HG03060 (cell line): ENCODE measurements at regions not wholly inside any gene's neighbourhood (a gene's known extent, or its start where the extent isn't known, plus 50 kb on each side); places are given as distances from the start of the nearest gene placed in this dataset.
"Not testable (repeated sequence)": the region's sequence is repeated elsewhere in the genome, so short reads cannot be mapped to it uniquely, and the experiment has no call there.

Experiments used
- ATAC-seq: cut with Tn5 transposase; IDR thresholded peaks from one replicate; pipeline ENCODE4 v1.9.1; 2021; ENCODE audit warnings: low read depth, moderate number of reproducible peaks; ENCODE audit not compliant: unreplicated experiment

- ATAC-seq = no peak
Observed at GRCh38 chr1:93774707-93775106, 93.1 kb upstream of the BCAR3 start.

DNA sequence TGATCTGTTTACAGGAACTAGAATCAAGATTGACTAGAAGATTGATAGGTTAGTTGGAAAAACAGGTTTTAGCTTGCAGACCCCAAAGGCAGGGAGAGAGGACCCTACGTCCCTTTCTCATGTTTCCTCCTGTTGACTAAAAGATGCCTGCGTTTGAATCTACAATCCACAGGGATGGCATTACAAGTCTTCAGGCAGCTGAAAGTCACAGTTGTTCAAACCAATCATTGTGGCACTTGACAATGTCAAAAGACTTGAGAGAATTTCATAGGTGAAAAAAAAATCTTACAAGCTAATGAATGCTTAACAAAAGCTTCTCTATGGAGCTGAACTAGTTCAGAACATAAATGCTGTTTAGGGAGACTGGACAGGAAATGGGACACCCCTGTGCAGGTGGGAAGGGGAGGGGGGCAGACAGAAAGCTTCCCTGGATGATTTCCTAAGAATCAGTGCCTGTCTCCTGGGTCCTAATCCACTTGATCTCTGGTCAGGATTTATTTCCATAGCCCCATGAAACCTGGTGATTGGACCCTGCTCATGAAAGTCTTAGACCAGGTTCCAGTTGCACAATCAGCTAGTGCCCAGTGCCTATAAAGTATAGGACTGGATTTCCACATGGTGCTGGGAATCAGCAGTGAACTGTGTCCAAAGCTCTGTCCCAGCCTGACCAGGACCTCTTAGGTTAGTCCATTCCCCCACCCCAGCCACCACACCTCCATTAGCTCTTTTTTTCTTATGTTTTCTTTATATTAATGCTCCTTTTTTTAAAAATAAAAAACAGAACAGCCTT, 91.6 kb upstream of the BCAR3 start:
- ATAC-seq = no peak

DNA sequence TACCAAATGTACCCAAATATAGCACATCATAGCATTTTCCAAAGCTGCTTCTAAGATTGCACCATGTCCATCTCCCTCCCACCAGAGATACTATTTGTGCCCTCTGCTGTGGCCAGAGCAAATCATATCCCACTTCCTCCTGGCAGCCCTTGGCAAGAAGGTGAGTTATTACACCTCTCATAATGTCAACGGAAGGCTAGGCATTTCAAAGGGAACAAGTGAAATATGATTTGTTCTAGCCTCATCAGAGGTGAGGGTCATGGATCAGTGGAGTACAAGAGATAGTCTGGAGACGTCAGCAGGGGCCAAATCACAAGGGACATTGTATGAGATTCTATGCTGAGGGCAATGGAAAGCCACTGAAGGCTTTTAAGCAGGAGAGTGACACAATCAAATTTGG, 90.2 kb upstream of the BCAR3 start:
- no peak for ATAC-seq

GRCh38 chr1:93770640-93771039, 89.0 kb upstream of the BCAR3 start:
- ATAC-seq = no peak

- ATAC-seq = no peak
Observed at GRCh38 chr1:93769777-93770176, 88.1 kb upstream of the BCAR3 start.

DNA sequence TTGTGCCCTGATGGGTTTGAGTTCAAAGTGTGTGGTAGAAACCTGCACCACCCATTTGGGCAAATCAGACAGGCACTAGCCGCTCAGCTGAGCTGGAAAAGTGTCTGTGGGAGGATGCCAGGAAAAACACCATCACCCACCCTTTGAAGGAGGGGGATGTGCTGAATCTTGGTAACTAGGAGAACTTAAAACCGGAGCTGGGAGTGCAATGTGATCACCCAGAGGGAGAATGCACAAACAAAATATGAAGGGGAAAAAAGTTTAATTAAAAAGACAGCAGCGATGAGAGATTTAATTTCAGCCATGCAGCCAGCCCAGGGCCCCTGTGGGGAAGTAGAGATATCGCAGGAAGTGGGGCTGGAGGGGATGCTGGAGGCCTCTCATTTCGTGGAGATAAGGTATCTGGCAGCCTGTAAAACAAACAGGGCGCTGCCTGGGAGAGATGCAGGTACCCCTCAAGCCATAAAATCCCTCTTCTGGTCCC, 86.8 kb upstream of the BCAR3 start:
- no peak for ATAC-seq

- no peak for ATAC-seq
Observed at GRCh38 chr1:93766451-93766850, 84.8 kb upstream of the BCAR3 start.

DNA sequence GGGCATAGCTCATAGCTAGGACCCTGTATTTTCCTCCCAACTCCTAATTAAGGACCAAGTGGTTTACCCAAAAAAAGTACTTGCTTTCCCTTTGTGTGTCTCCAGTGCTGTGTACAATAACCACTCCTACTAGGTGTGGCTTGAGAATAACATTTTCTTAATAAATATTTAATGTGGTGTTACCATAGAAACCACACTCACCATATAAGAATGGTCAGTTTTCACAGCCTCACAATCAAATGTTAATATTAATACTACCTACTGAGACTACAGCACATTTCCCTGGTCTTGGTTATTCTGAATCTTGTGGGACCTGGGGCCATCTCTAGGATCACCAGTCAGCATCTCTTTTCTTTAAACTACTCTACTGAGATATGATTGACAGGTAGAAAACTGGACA, 83.5 kb upstream of the BCAR3 start:
- ATAC-seq = no peak

DNA sequence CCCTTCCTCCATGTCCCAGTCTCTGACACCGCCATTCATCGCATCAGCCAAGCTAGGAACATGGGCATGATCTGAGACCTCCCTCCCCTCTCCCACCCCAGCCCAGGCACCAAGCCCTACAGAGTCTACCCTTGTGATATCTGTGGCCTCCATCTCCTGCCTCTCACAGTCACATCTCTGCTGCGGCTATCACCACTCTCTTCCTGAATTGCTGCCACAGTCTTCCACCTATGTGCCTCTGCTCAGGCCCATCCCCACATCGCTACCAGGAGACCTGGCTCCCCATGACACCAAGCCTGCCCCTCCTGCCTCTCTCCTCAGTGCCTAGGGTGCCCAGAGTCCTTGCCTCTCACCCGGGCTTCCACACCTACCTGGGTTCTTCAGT, 82.7 kb upstream of the BCAR3 start:
- no peak for ATAC-seq

GRCh38 chr1:93763704-93764365, 82.2 kb upstream of the BCAR3 start:
- ATAC-seq = no peak

DNA sequence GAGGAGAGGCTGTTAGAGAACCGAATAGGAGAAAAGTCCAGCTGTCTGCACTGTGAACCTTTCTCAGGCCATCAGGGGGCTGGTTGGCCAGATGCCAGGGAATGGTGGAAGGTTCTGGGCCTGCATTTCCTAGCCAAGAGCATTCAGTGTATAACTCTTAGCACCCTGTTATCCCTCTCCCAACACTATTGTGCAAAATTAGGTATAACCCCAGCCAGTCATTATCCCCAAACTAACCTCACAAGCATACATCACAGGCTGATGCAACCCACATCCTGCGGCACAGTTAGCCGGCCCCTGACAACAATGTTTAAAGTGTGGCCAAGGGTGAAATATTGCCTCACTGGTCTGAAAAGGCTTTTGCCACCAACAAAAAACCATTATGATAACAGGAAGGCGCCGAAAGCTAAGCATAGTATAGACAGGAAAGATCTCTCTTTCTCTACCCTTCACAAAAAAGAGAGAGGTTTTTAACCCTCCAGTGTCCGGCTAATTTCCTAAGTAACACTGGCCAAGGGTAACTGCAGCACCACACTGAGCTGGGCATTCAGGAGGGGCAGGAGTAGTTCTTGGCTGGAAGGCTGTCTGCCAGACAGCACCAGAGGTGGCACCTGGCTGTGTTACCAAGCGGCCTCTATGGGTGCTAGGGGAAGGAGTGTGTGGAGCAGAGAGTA, 77.3 kb upstream of the BCAR3 start:
- no peak for ATAC-seq

DNA sequence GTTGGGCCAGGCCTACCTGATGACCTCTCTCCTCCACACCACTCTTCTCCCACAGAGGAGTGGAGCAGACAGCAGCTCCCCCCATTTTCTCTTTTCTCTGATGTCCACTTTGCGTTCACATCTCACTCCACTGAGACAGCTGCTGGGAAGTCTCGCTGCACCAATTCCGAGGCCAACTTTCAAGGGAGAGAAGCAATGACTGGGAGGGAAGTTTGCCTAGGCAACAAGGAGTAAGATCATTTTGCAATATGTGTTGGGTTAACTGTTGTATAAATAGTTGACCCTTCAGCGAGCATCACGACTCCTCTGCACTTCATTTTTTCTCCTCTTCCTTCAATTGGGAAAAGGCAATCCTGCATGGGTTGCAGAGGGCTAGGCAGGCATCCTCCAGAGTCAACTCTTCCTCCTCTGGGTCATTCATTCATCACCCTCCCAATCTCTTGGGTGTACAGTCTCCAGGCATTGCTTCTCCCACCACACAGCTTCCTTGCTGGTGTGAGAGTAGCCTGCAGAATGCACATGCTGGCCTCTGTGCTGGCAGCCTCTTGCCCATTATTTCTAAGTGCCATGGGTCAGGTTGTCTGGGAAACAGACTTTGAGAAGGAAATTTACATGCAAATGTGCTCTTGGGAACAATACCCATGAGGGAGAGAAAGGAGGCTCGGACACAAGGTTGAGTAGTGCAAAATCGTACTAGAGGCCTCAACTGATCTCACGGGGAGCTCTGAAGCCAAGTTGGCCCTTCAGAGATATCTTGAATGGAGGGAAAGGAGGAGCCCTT, 75.8 kb upstream of the BCAR3 start:
- ATAC-seq = no peak

- ATAC-seq = no peak
Observed at GRCh38 chr1:93756657-93757056, 75.0 kb upstream of the BCAR3 start.

- ATAC-seq = not testable (repeated sequence)
Observed at GRCh38 chr1:93755251-93755715, 73.6 kb upstream of the BCAR3 start.

DNA sequence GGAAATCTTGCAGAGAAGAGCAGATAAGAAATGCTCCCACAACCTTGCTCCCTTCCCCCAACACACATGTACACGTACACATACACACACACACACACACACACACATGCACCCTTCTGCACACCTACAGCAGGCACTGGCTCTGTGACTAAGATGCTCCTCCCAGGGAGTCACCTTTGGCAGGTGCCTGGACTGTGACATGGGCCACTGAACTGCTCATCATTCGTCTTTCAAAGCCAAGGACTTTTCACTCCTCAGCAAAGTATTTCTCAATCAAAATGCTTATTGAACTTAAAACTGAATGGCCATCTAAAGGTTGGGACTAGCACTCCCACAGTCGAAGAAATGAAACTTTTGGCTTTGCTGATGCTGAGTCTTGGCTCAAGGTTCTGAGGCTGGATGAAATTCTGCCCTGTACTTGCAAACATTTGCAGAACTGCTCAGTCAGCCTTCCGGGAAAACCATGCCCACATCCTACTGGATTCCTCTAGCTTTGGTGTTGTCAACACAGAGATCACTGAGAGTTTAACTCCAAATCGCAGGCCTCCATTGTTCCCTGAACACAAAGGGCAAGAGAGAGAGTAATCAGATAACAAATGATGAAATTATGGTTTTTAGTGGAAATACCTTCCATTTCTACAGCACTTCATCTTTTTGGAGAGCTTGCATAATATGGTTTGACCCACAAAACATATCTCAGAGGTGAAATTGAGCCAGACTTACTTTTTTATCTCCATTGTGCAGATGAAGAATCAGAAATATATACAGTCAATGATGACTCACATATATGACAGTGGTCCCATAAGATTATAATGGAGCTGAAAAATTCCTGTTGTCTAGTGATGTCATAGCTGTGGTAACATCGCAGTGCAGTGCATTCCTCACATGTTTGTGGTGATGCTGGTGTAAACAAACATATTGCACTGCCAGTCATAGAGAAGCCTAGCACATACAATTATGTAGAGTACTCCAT, 72.4 kb upstream of the BCAR3 start:
- ATAC-seq = no peak

- no peak for ATAC-seq
Observed at GRCh38 chr1:93751377-93752250, 70.0 kb upstream of the BCAR3 start.

- no peak for ATAC-seq
Observed at GRCh38 chr1:93750955-93751354, 69.3 kb upstream of the BCAR3 start.

DNA sequence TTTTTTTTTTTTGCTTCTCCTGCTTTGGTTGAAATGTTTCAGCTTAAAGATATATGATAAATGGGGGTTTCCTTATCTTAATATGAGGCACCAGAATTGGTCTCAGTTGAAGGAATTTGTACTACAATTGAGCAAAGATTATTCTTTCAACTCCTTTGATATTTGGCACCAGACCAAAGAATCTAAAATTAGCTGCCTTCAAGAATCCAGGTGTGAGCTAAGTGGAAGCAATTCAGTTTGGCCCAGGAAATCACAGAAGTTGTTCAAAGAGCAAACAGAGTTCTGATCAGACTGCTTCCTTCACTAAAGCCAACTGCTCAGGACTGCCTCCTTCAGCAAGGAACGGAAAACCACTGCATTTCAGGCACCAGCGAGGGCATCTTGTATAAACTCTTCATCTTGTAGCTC, 68.3 kb upstream of the BCAR3 start:
- no peak for ATAC-seq

DNA sequence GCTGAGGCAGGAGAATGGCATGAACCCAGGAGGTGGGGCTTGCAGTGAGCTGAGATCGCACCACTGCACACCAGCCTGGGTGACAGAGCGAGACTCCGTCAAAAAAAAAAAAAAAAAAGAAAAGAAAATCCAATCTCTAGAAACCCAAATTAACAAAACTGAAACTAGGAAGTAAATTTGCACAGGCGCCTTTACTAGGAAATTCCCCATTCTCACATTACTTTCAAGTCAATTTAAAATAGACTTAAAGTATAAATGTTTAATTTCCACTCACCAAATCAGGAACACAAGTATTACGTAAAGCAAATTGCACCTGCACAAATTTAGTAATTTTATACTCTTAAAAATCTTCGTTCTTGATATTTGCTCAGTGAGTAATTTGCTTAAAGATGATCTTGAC, 67.8 kb upstream of the BCAR3 start:
- ATAC-seq = no peak
